K562 (cell line): ENCODE measurements at regions not wholly inside any gene's neighbourhood (a gene's known extent, or its start where the extent isn't known, plus 50 kb on each side); places are given as distances from the start of the nearest gene placed in this dataset.

Source experiments
- ATAC-seq: fragments of 200-7000 bp; cut with Tn5 transposase; 3 replicates; pipeline ENCODE4 v1.9.1; 2020; ENCODE audit warnings: moderate library complexity
- BruUV-seq: library from RNA; stranded (reverse); fragments of 400-500 nt; replicated peaks from 2 replicates; lab custom pipeline; 2021; lab: Mats Ljungman, UMichigan
- CTCF ChIA-PET: fragments of 300-600 bp; formaldehyde crosslinking; extraction: SDS; loops from one replicate; lab custom pipeline; 2021; ENCODE audit warnings: low intra/inter-chr PET ratio; lab: Yijun Ruan, JAX
- POLR2A ChIA-PET: fragments of 300-600, 350-650 bp; sonication (Branson Sonifier 250); formaldehyde crosslinking; extraction: SDS; loops from one replicate; lab custom pipeline; 2021; ENCODE audit warnings: antibody characterized with exemption, inconsistent platforms; lab: Yijun Ruan, JAX
- DNase-seq, 4 experiments: peaks; one replicate each; pipeline versions ENCODE4 v3.0.0 to v3.0.0-alpha.2; 2011 to 2018; ENCODE audit warnings: low spot score in 3 of 4, mixed read lengths in 3 of 4; ENCODE audit errors: extremely low read depth in 1 of 4
- FAIRE-seq: peaks from 2 replicates; lab custom pipeline; 2011; peaks lifted over from hg19 to GRCh38; lab: Jason Lieb, UNC
- H2AFZ ChIP-seq: 2 replicates; pipeline ENCODE4 v1.6.0; 2011; ENCODE audit warnings: low read depth, low read length, control low read depth, inconsistent platforms
- H3K27ac ChIP-seq: fragments of 200-600 bp; 3 replicates; pipeline ENCODE4 v1.8.0; 2011; ENCODE audit warnings: low read depth, mild to moderate bottlenecking, control low read depth, inconsistent platforms, low read length, moderate library complexity, mixed read lengths; ENCODE audit errors: extremely low read depth
- H3K27me3 ChIP-seq, 2 experiments: fragments of 300-600 bp in 1 of 2; 2 replicates in 1 of 2; 3 replicates in 1 of 2; pipeline versions ENCODE4 v1.6.0 to v1.8.0; 2011; ENCODE audit warnings: inconsistent platforms in 2 of 2, low read length in 2 of 2, mild to moderate bottlenecking in 1 of 2, mixed read lengths in 1 of 2, moderate library complexity in 1 of 2; ENCODE audit not compliant: control insufficient read depth in 2 of 2, insufficient read depth in 2 of 2
- H3K36me3 ChIP-seq: fragments of 300-600 bp; 3 replicates; pipeline ENCODE4 v1.8.0; 2011; ENCODE audit warnings: mild to moderate bottlenecking, low read length, inconsistent platforms; ENCODE audit not compliant: control insufficient read depth, insufficient read depth
- H3K4me1 ChIP-seq, 2 experiments: fragments of 200-600 bp in 1 of 2; replicated peaks in 1 of 2; 2 replicates in 1 of 2; 3 replicates in 1 of 2; pipeline versions ENCODE4 v1.5.1 to v1.8.0; 2011; ENCODE audit warnings: inconsistent platforms in 2 of 2, low read length in 2 of 2, mild to moderate bottlenecking in 1 of 2, mixed read lengths in 1 of 2, moderate library complexity in 1 of 2; ENCODE audit not compliant: control insufficient read depth in 2 of 2, insufficient read depth in 2 of 2
- H3K4me2 ChIP-seq: 2 replicates; pipeline ENCODE4 v1.6.1; 2011; ENCODE audit warnings: low read length, control low read depth, inconsistent platforms, mixed read lengths; ENCODE audit not compliant: insufficient read depth
- H3K4me3 ChIP-seq: fragments of 200-600 bp; sonication (generic), shearing (Covaris generic); 2 replicates; pipeline ENCODE4 v1.5.1; 2016; ENCODE audit warnings: control low read depth, inconsistent platforms
- H3K79me2 ChIP-seq: fragments of 200-600 bp; 3 replicates; pipeline ENCODE4 v1.8.0; 2011; ENCODE audit warnings: low read length, inconsistent platforms; ENCODE audit not compliant: control insufficient read depth, insufficient read depth
- H3K9ac ChIP-seq, 2 experiments: 2 replicates each; pipeline versions ENCODE4 v1.6.0 to v1.6.1; 2011; ENCODE audit warnings: low read depth in 2 of 2, low read length in 2 of 2, control low read depth in 1 of 2, inconsistent platforms in 1 of 2, mild to moderate bottlenecking in 1 of 2, mixed read lengths in 1 of 2; ENCODE audit not compliant: insufficient read depth in 1 of 2
- H3K9me1 ChIP-seq: one replicate; pipeline ENCODE4 v1.6.0; 2011; ENCODE audit warnings: inconsistent platforms, mild to moderate bottlenecking, low read length, moderate library complexity; ENCODE audit not compliant: control insufficient read depth, insufficient read depth
- H3K9me3 ChIP-seq: replicated peaks from 2 replicates; pipeline ENCODE4 v1.5.1; 2011; ENCODE audit warnings: low read depth, low read length, inconsistent platforms; ENCODE audit not compliant: control insufficient read depth, insufficient read depth
- H4K20me1 ChIP-seq: replicated peaks from 2 replicates; pipeline ENCODE4 v1.6.1; 2011; ENCODE audit warnings: low read length, inconsistent platforms, mixed read lengths; ENCODE audit not compliant: control insufficient read depth, insufficient read depth
- ARID2 ChIP-seq: fragments of 450-650 bp; IDR thresholded peaks from 2 replicates; pipeline ENCODE4 v1.6.1; 2017; ENCODE audit warnings: antibody characterized with exemption, mild to moderate bottlenecking
- BRD4 ChIP-seq: fragments of 200-600 bp; sonication (generic); IDR thresholded peaks from 2 replicates; pipeline ENCODE4 v1.6.1; 2017; ENCODE audit warnings: inconsistent platforms
- FOXJ3 ChIP-seq: sonication (generic); formaldehyde crosslinking; IDR thresholded peaks from 2 replicates; pipeline ENCODE4 v1.4.0; 2020; ENCODE audit warnings: mild to moderate bottlenecking, missing genetic modification reagents
- JUNB ChIP-seq: fragments of 450-650 bp; formaldehyde crosslinking; conservative IDR thresholded peaks from 2 replicates; pipeline ENCODE4 v1.4.0; 2020; ENCODE audit warnings: mild to moderate bottlenecking
- KHSRP ChIP-seq: fragments of 450-650 bp; IDR thresholded peaks from 2 replicates; pipeline ENCODE4 v1.6.1; 2017
- MAX ChIP-seq: sonication (generic); formaldehyde crosslinking; IDR thresholded peaks from 2 replicates; pipeline ENCODE4 v1.9.0; 2022; ENCODE audit warnings: mild to moderate bottlenecking, missing genetic modification reagents
- MCM3 ChIP-seq: fragments of 450-650 bp; IDR thresholded peaks from 2 replicates; pipeline ENCODE4 v1.6.1; 2016
- MEF2D ChIP-seq: conservative IDR thresholded peaks from 2 replicates; pipeline ENCODE4 v1.6.1; 2016; ENCODE audit warnings: low read depth, missing genetic modification characterization, missing compliant biosample characterization
- PHF8 ChIP-seq: fragments of 200-600 bp; sonication (generic); IDR thresholded peaks from 2 replicates; pipeline ENCODE4 v1.6.1; 2012; ENCODE audit warnings: mixed run types, mild to moderate bottlenecking, inconsistent platforms, low read length, moderate library complexity, borderline replicate concordance
- PML ChIP-seq: IDR thresholded peaks from 2 replicates; pipeline ENCODE4 v1.6.1; 2012; ENCODE audit warnings: low read length, inconsistent platforms
- STAG1 ChIP-seq: sonication (generic); formaldehyde crosslinking; IDR thresholded peaks from 2 replicates; pipeline ENCODE4 v1.5.0; 2020; ENCODE audit warnings: missing genetic modification reagents, borderline replicate concordance
- STAT5B ChIP-seq: fragments of 250-450 bp; sonication (Bioruptor Pico); IDR thresholded peaks from 2 replicates; pipeline ENCODE4 v1.8.0; 2021; ENCODE audit warnings: mild to moderate bottlenecking, inconsistent platforms
- XRCC4 ChIP-seq: IDR thresholded peaks from one replicate; pipeline ENCODE4 v1.6.1; 2011; ENCODE audit not compliant: insufficient read depth, insufficient read length; ENCODE audit errors: extremely low read depth
- YBX1 ChIP-seq: fragments of 450-650 bp; IDR thresholded peaks from 2 replicates; pipeline ENCODE4 v1.7.1; 2016; ENCODE audit warnings: mild to moderate bottlenecking
- ZFP30 ChIP-seq: fragments of 250-450 bp; sonication (Bioruptor Pico); IDR thresholded peaks from 2 replicates; pipeline ENCODE4 v1.8.0; 2022; ENCODE audit warnings: moderate library complexity, mild to moderate bottlenecking, inconsistent platforms, borderline replicate concordance
- ZSCAN32 ChIP-seq: fragments of 450-650 bp; formaldehyde crosslinking; IDR thresholded peaks from 2 replicates; pipeline ENCODE4 v1.4.0; 2020; ENCODE audit warnings: mild to moderate bottlenecking, moderate library complexity
- WGBS: fragments of 100-300 bp; shearing (Covaris generic); methylation state at CpG from one replicate; pipeline ENCODE4 v1.1.6; 2016; ENCODE audit warnings: low coverage, mixed read lengths; ENCODE audit not compliant: insufficient coverage; ENCODE audit errors: missing lambda C conversion rate; 5-methylcytosine and 5-hydroxymethylcytosine counted together
- in situ Hi-C: fragments of 300-500 bp; cut with MboI; formaldehyde crosslinking; loops from 4 replicates; pipeline ENCODE4 v1.15.0; 2018; ENCODE audit warnings: inconsistent platforms, mixed read lengths
- intact Hi-C: fragments of 100-400 bp; cut with micrococcal nuclease; formaldehyde crosslinking; loops from 2 replicates; pipeline ENCODE4 v1.14.2; 2022

GRCh38 chr2:223218587-223219178 is 166.7 kb downstream of the KCNE4 start (continued):
- TF ChIP-seq ZFP30 (CRISPR knock-in tag) (no peak), PHF8 (no peak), XRCC4 (no peak), BRD4 (no peak), MCM3 (no peak)

GRCh38 chr2:223219872-223220657 is 168.1 kb downstream of the KCNE4 start:
- Histone ChIP-seq H3K9ac (no peak overlapping the region), H4K20me1 (no peaks in the 10 kb centered on the region), H3K4me2 (no peak overlapping the region), H3K4me1 (no peaks in the 10 kb centered on the region), H2AFZ (no peak overlapping the region), H3K9me1 (no peaks in the 10 kb centered on the region), H3K27me3 (no peaks in the 10 kb centered on the region), H3K4me3 (no peak overlapping the region), H3K27ac (no peak overlapping the region), H3K79me2 (no peaks in the 10 kb centered on the region), H3K36me3 (no peaks in the 10 kb centered on the region), H3K9me3 (no peaks in the 10 kb centered on the region)
- no TSS peak for BruUV-seq
- FAIRE-seq (no peak), ATAC-seq (no peak), DNase-seq (no peak)
- intact Hi-C loops, result no loop called here
- ChIA-PET CTCF (no interaction called here), POLR2A (no interaction called here)
- TF ChIP-seq MEF2D (tag) (no peak), PML (no peak), JUNB (CRISPR knock-in tag) (no peak), STAT5B (no peak), STAG1 (CRISPR knock-in tag) (no peak), YBX1 (no peak), ZSCAN32 (CRISPR knock-in tag) (no peak), MAX (no peak), KHSRP (no peak), FOXJ3 (CRISPR knock-in tag) (no peak), ARID2 (no peak)
- WGBS, result 0% methylated on average over 9 of the region's 9 CpGs
- in situ Hi-C loops, result no loop called here
